PC-9 (cell line): ENCODE measurements at regions not wholly inside any gene's neighbourhood (a gene's known extent, or its start where the extent isn't known, plus 50 kb on each side); places are given as distances from the start of the nearest gene placed in this dataset.

Source experiments
- BruUV-seq: library from RNA; stranded (reverse); fragments of 400-500 nt; replicated peaks from 2 replicates; lab custom pipeline; 2021; lab: Mats Ljungman, UMichigan
- CTCF ChIA-PET: fragments of 300-600 bp; sonication (Branson Sonifier 250); formaldehyde crosslinking; loops from one replicate; lab custom pipeline; 2022; ENCODE audit warnings: antibody characterized with exemption; lab: Charles Lee
- POLR2A ChIA-PET: fragments of 300-600 bp; sonication (Branson Sonifier 250); formaldehyde crosslinking; loops from one replicate; lab custom pipeline; 2022; ENCODE audit warnings: antibody characterized with exemption; ENCODE audit not compliant: unreplicated experiment; lab: Charles Lee
- DNase-seq, 2 experiments: peaks; one replicate each; pipeline versions ENCODE4 v3.0.0 to v3.0.0-alpha.2; 2015 to 2022; ENCODE audit warnings: mixed read lengths in 1 of 2
- H2AFZ ChIP-seq: fragments of 200-600 bp; sonication (generic); 2 replicates; pipeline ENCODE4 v1.8.1; 2017; ENCODE audit warnings: antibody characterized with exemption
- H3F3A ChIP-seq: fragments of 200-600 bp; sonication (generic); 2 replicates; pipeline ENCODE4 v1.8.1; 2017; ENCODE audit warnings: antibody characterized with exemption, mild to moderate bottlenecking, low read depth; ENCODE audit not compliant: insufficient read depth
- H3K27ac ChIP-seq: fragments of 200-600 bp; sonication (generic); 2 replicates; pipeline ENCODE4 v1.6.1; 2016; ENCODE audit warnings: mixed run types
- H3K27me3 ChIP-seq: fragments of 200-600 bp; sonication (generic); 2 replicates; pipeline ENCODE4 v1.6.1; 2016; ENCODE audit warnings: low read depth, mixed run types; ENCODE audit not compliant: insufficient read depth
- H3K36me3 ChIP-seq: fragments of 200-600 bp; sonication (generic); 2 replicates; pipeline ENCODE4 v1.6.1; 2016; ENCODE audit warnings: low read depth, mixed run types
- H3K4me1 ChIP-seq: fragments of 200-600 bp; sonication (generic); replicated peaks from 2 replicates; pipeline ENCODE4 v1.6.1; 2016; ENCODE audit warnings: mixed run types; ENCODE audit not compliant: insufficient read depth
- H3K4me2 ChIP-seq: fragments of 200-600 bp; sonication (generic); 2 replicates; pipeline ENCODE4 v1.6.1; 2017; ENCODE audit warnings: mixed run types
- H3K4me3 ChIP-seq: fragments of 200-600 bp; sonication (generic); 2 replicates; pipeline ENCODE4 v1.6.1; 2016; ENCODE audit warnings: mixed run types
- H3K79me2 ChIP-seq: fragments of 200-600 bp; sonication (generic); 2 replicates; pipeline ENCODE4 v1.6.1; 2017; ENCODE audit warnings: low read depth, mixed run types
- H3K9me2 ChIP-seq: fragments of 200-600 bp; sonication (generic); 2 replicates; pipeline ENCODE4 v1.8.1; 2017; ENCODE audit warnings: mild to moderate bottlenecking; ENCODE audit not compliant: insufficient read depth
- H3K9me3 ChIP-seq: fragments of 200-600 bp; sonication (generic); 2 replicates; pipeline ENCODE4 v1.8.1; 2016; ENCODE audit warnings: low read depth; ENCODE audit not compliant: insufficient read depth
- H4K20me1 ChIP-seq: fragments of 200-600 bp; sonication (generic); 2 replicates; pipeline ENCODE4 v1.8.1; 2017; ENCODE audit not compliant: insufficient read depth
- CTCF ChIP-seq: fragments of 200-600 bp; sonication (generic); conservative IDR thresholded peaks from 2 replicates; pipeline ENCODE4 v1.6.1; 2017; ENCODE audit warnings: mixed run types, antibody characterized with exemption, mild to moderate bottlenecking, moderate library complexity
- EZH2 ChIP-seq: fragments of 200-600 bp; sonication (generic); IDR thresholded peaks from 2 replicates; pipeline ENCODE4 v1.8.0; 2017; ENCODE audit warnings: antibody characterized with exemption, low read depth
- intact Hi-C: fragments of 100-400 bp; cut with micrococcal nuclease; formaldehyde crosslinking; loops from one replicate; pipeline ENCODE4 v1.10.0; 2022; ENCODE audit not compliant: unreplicated experiment

GRCh38 chr6:79801362-79801761 lies 146.0 kb downstream of the ELOVL4 start:
- ChIA-PET CTCF (no interaction called here), POLR2A (no interaction called here)
- H4K20me1 ChIP-seq: no peaks in the 10 kb centered on the region
- no peak overlapping the region for H3K4me2 ChIP-seq
- no peaks in the 10 kb centered on the region for H3K79me2 ChIP-seq
- no peak for TF ChIP-seq EZH2
- no peak overlapping the region for H3K4me3 ChIP-seq
- H3K27ac ChIP-seq: no peak overlapping the region
- H3F3A ChIP-seq: no peaks in the 10 kb centered on the region
- no peaks in the 10 kb centered on the region for H3K4me1 ChIP-seq
- no peaks in the 10 kb centered on the region for H3K9me2 ChIP-seq
- BruUV-seq: no TSS peak
- H3K27me3 ChIP-seq: no peaks in the 10 kb centered on the region
- no peak for DNase-seq
- H3K36me3 ChIP-seq: no peaks in the 10 kb centered on the region
- intact Hi-C loops: no loop called here
- no peaks in the 10 kb centered on the region for H3K9me3 ChIP-seq
- H2AFZ ChIP-seq: no peak overlapping the region

- Histone ChIP-seq H3K4me3 (no peak overlapping the region), H3K36me3 (no peaks in the 10 kb centered on the region), H3K79me2 (no peaks in the 10 kb centered on the region), H3F3A (no peaks in the 10 kb centered on the region), H4K20me1 (no peaks in the 10 kb centered on the region), H3K9me3 (no peaks in the 10 kb centered on the region), H3K4me2 (no peak overlapping the region), H2AFZ (no peak overlapping the region), H3K4me1 (no peaks in the 10 kb centered on the region), H3K9me2 (no peaks in the 10 kb centered on the region), H3K27me3 (no peaks in the 10 kb centered on the region), H3K27ac (no peak overlapping the region)
- no TSS peak for BruUV-seq
- no peak for TF ChIP-seq CTCF
- no peak for TF ChIP-seq EZH2
- intact Hi-C loops: no loop called here
- CTCF ChIA-PET: no interaction called here
- POLR2A ChIA-PET: no interaction called here
- no peak for DNase-seq
These were observed 148.5 kb downstream of the ELOVL4 start for GRCh38 chr6:79798841-79799240.

- TF ChIP-seq CTCF: no peak
- TF ChIP-seq EZH2: no peak
- ChIA-PET CTCF (no interaction called here), POLR2A (no interaction called here)
- intact Hi-C loops: no loop called here
- Histone ChIP-seq H4K20me1 (no peaks in the 10 kb centered on the region), H3K4me1 (no peaks in the 10 kb centered on the region), H3K27me3 (no peaks in the 10 kb centered on the region), H3K36me3 (no peaks in the 10 kb centered on the region), H3K79me2 (no peaks in the 10 kb centered on the region), H3K4me3 (no peak overlapping the region), H3K27ac (no peak overlapping the region), H3F3A (no peaks in the 10 kb centered on the region), H3K9me2 (no peaks in the 10 kb centered on the region), H3K4me2 (no peak overlapping the region), H2AFZ (no peak overlapping the region), H3K9me3 (no peaks in the 10 kb centered on the region)
- DNase-seq: no peak
- BruUV-seq: no TSS peak
These were observed 149.4 kb downstream of the ELOVL4 start for GRCh38 chr6:79797912-79798311.

- no peak overlapping the region for H3K4me3 ChIP-seq
- no peaks in the 10 kb centered on the region for H4K20me1 ChIP-seq
- CTCF ChIA-PET: no interaction called here
- intact Hi-C loops: no loop called here
- POLR2A ChIA-PET: no interaction called here
- no peak for DNase-seq
- no peaks in the 10 kb centered on the region for H3K4me1 ChIP-seq
- H3F3A ChIP-seq: no peaks in the 10 kb centered on the region
- TF ChIP-seq EZH2: no peak
- TF ChIP-seq CTCF: no peak
- H3K27me3 ChIP-seq: no peaks in the 10 kb centered on the region
- no peaks in the 10 kb centered on the region for H3K36me3 ChIP-seq
- no peaks in the 10 kb centered on the region for H3K9me3 ChIP-seq
- no TSS peak for BruUV-seq
- no peak overlapping the region for H3K27ac ChIP-seq
- no peak overlapping the region for H3K4me2 ChIP-seq
- no peaks in the 10 kb centered on the region for H3K9me2 ChIP-seq
- H2AFZ ChIP-seq: no peak overlapping the region
- H3K79me2 ChIP-seq: no peaks in the 10 kb centered on the region
These were observed 150.1 kb downstream of the ELOVL4 start for GRCh38 chr6:79797163-79797764.
